IPS-NIHi7 (cell line): ENCODE measurements at regions not wholly inside any gene's neighbourhood (a gene's known extent, or its start where the extent isn't known, plus 50 kb on each side); places are given as distances from the start of the nearest gene placed in this dataset.

Experiments used
- DNase-seq: peaks from one replicate; pipeline ENCODE4 v3.0.0; 2012; ENCODE audit warnings: mixed read lengths; ENCODE audit errors: extremely low spot score

DNA sequence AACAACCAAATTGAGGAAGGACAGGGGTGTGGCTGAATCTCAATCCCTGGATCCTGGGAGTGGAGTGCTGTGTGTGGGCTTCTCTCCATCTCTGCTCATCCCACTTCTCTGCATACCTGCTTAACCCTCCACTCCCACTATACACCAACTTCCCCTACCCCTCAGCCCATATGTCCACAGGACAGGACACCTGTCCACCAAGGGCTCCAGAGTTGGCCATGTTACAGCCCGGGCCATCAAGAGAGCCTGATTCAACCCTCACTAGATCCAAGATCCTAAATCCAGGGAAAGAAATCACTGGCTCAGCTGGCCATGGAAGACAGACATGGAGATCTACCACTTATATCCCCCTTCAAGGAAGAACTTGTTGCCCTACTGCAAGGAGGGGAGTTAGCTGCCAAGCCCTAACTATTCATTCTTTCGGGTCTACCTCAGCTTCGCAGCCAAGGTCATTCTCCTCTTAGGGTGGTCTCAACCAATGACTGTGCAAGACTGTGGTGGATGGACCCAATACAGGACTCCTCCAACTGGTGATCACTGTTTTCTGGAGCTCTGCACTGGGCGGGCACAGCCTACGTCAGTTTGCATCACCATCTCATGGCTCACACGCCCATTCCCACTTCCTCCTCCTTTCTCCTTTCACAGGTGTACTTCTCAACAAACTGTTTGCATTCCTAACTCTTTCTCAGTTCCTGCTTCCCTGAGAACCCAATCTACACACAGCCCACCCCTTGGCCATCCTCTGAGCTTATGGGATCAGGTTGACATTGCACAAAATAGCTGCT lies 53.7 kb upstream of the ZBTB43 start:
- no peak for DNase-seq

DNA sequence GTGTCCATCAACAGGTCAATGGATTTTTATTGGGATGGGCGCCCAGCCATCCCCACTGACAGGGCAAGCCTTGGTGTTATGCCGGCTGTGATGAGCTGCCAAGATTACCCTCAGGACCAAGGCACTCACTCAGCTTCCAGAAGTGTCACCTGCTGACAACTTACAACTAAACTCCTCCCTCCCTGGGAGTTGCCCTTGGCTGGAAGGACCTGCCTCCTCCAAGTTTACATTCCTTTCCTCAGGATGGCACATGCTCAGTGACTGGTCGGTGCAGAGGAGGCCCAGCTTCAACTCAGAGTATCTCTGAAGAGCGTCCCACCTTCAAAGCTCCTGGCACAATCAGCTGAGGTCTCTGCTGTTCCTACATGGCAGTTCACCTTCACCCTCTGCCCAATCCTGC lies 52.5 kb upstream of the ZBTB43 start:
- DNase-seq = peak; percentile 36

- DNase-seq = no peak
These were observed 51.8 kb upstream of the ZBTB43 start for GRCh38 chr9:126752881-126753670.

DNA sequence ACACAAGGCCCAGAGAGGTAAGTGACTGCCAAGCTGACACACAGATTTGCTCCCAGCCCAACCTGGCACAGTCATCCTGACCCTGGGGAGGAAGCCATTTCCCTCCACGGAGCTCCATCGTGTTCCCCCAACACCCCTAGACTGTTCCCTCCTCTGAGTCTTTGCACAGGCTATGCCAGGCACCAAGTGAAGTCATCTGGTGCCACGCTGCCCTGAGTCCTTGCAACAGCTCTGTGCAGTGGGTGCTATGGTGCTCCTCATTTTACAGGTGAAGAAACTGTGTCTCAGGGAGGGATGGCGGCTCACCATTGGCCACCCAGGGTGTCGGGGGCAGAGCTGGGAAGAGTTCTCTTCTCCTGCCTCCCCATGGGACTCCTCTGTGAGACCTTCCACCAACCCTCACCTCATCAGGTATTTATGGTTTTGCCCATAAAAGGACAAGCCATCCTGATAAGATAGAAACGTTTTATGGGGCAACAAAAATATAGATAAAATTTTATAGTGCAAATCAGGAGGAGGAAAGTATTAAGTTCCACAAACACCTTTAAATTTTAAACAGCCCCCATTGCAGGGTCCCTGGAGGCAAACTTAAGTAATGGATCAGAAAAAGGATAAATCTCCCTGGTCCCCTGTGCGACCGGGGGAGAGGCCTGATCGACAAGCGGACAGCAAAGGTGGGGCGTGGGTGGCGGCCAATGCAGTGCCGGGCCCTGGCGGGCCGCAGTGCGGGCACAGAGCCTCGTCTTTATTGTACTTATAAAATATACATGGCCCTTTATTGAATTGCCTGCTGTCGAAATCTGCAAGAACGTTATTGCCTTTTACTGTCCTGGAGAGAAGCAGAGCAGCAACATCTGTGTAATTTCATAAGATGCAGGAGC lies 50.2 kb upstream of the ZBTB43 start:
- DNase-seq = no peak
